ENCODE measurements at regions not wholly inside any gene's neighbourhood (a gene's known extent, or its start where the extent isn't known, plus 50 kb on each side); places are given as distances from the start of the nearest gene placed in this dataset.

GRCh38 chr2:11071939-11072338 is 83.3 kb upstream of the SLC66A3 start:
- TF ChIP-seq CTCF (IDR thresholded peaks at IDR 0.05) (no peak), POLR2A (IDR thresholded peaks at IDR 0.05) (no peak)

Measured in uterus (tissue), 2 donors.